Activated T-cell treated with anti-CD3 and anti-CD28 coated beads for 48 hours (primary cell): ENCODE measurements at regions not wholly inside any gene's neighbourhood (a gene's known extent, or its start where the extent isn't known, plus 50 kb on each side); places are given as distances from the start of the nearest gene placed in this dataset.
"Not testable (repeated sequence)": the region's sequence is repeated elsewhere in the genome, so short reads cannot be mapped to it uniquely, and the experiment has no call there.

Source experiments
- DNase-seq: peaks from one replicate; pipeline ENCODE4 v3.0.0-alpha.2; 2020; ENCODE audit warnings: low read depth

GRCh38 chr3:34878488-34878887 is 760.8 kb upstream of the ARPP21 start:
- no peak for DNase-seq

GRCh38 chr3:34881026-34881425 is 758.3 kb upstream of the ARPP21 start:
- DNase-seq: no peak

- no peak for DNase-seq
Observed at GRCh38 chr3:34882764-34883163, 756.6 kb upstream of the ARPP21 start.

GRCh38 chr3:34884007-34884406 is 755.3 kb upstream of the ARPP21 start:
- DNase-seq: no peak

GRCh38 chr3:34886443-34886842 is 752.9 kb upstream of the ARPP21 start:
- DNase-seq: no peak

- DNase-seq: no peak
Observed at GRCh38 chr3:34889641-34890040, 749.7 kb upstream of the ARPP21 start.

GRCh38 chr3:34890247-34890646 is 749.1 kb upstream of the ARPP21 start:
- DNase-seq: no peak

GRCh38 chr3:34891941-34892340 is 747.4 kb upstream of the ARPP21 start:
- no peak for DNase-seq

GRCh38 chr3:34895841-34896240 is 743.5 kb upstream of the ARPP21 start:
- DNase-seq: no peak

- DNase-seq: not testable (repeated sequence)
Observed at GRCh38 chr3:34909679-34910078, 729.6 kb upstream of the ARPP21 start.

GRCh38 chr3:34919025-34919424 is 720.3 kb upstream of the ARPP21 start:
- DNase-seq: no peak

GRCh38 chr3:34920806-34921205 is 718.5 kb upstream of the ARPP21 start:
- DNase-seq: no peak

GRCh38 chr3:34924961-34925360 is 714.4 kb upstream of the ARPP21 start:
- DNase-seq: no peak

GRCh38 chr3:34925851-34926250 is 713.5 kb upstream of the ARPP21 start:
- no peak for DNase-seq

- no peak for DNase-seq
Observed at GRCh38 chr3:34929036-34929435, 710.3 kb upstream of the ARPP21 start.

GRCh38 chr3:34934660-34935059 is 704.7 kb upstream of the ARPP21 start:
- DNase-seq: no peak

- no peak for DNase-seq
Observed at GRCh38 chr3:34938784-34939183, 700.5 kb upstream of the ARPP21 start.

GRCh38 chr3:34942256-34942655 is 697.1 kb upstream of the ARPP21 start:
- DNase-seq: no peak

- no peak for DNase-seq
Observed at GRCh38 chr3:34947834-34948233, 691.5 kb upstream of the ARPP21 start.

- DNase-seq: no peak
Observed at GRCh38 chr3:34948517-34948916, 690.8 kb upstream of the ARPP21 start.

- DNase-seq: no peak
Observed at GRCh38 chr3:34955680-34956079, 683.6 kb upstream of the ARPP21 start.

GRCh38 chr3:34956511-34956910 is 682.8 kb upstream of the ARPP21 start:
- no peak for DNase-seq

GRCh38 chr3:34957677-34958076 is 681.6 kb upstream of the ARPP21 start:
- DNase-seq: no peak

GRCh38 chr3:34969513-34969912 is 669.8 kb upstream of the ARPP21 start:
- DNase-seq: no peak

GRCh38 chr3:34972481-34972880 is 666.8 kb upstream of the ARPP21 start:
- no peak for DNase-seq
